ENCODE measurements at regions not wholly inside any gene's neighbourhood (a gene's known extent, or its start where the extent isn't known, plus 50 kb on each side); places are given as distances from the start of the nearest gene placed in this dataset.

GRCh38 chr4:173765751-173766150 is 235.7 kb upstream of the HAND2 start:
- H3K27ac Mint-ChIP-seq, result no peak overlapping the region

More at GRCh38 chr4:173765751-173766150, 235.7 kb upstream of the HAND2 start:
- no peak overlapping the region for H2BK12ac ChIP-seq (ENCODE audit: insufficient read length, low read depth, low read length)
- H3K4me1 ChIP-seq (ENCODE audit: insufficient read depth, low read length), result no peaks in the 10 kb centered on the region
- 0 out of 4 replicates have a peak, but pooled peaks cover 3% of the 10 kb centered on the region in 2 experiments for H3K4me1 Mint-ChIP-seq
- no peaks in the 10 kb centered on the region for H3K79me1 ChIP-seq (ENCODE audit: insufficient read depth, low read depth, low read length, poor library complexity, severe bottlenecking)
- H3K79me2 ChIP-seq (ENCODE audit: insufficient read depth, low read length), result no peaks in the 10 kb centered on the region
- H3K36me3 Mint-ChIP-seq (ENCODE audit: insufficient read depth in 1 of 3, low read depth in 3 of 3), result no peaks in the 10 kb centered on the region
- H4K8ac ChIP-seq (replicated peaks; ENCODE audit: insufficient read length, low read depth, low read length), result no peak overlapping the region
- no peak overlapping the region for H3K18ac ChIP-seq (ENCODE audit: insufficient read length, low read depth, low read length)
- H3K4me3 Mint-ChIP-seq, result no peak overlapping the region
- H3K9ac ChIP-seq (ENCODE audit: extremely low read depth, insufficient read length, low read length), result no peak overlapping the region
- no peak overlapping the region for H2BK20ac ChIP-seq (ENCODE audit: low read depth, low read length, poor library complexity, severe bottlenecking)
- no CpG with 5 or more reads among the region's 4 CpGs for WGBS (ENCODE audit: extremely low coverage, insufficient read length, low lambda C conversion rate)
- H3K23me2 ChIP-seq (ENCODE audit: insufficient read length, low read depth, low read length, poor library complexity, severe bottlenecking), result no peaks in the 10 kb centered on the region
- no peak overlapping the region for H3K27ac ChIP-seq (ENCODE audit: insufficient read length, low read depth, low read length)
- H3K27me3 Mint-ChIP-seq (ENCODE audit: low read depth), result peaks cover 2% of the 10 kb centered on the region
- H3K4ac ChIP-seq (ENCODE audit: low read depth, low read length), result no peak overlapping the region
- no peak overlapping the region for H4K91ac ChIP-seq (ENCODE audit: insufficient read length, low read depth, low read length)
- H3K14ac ChIP-seq (ENCODE audit: insufficient read depth, low read length), result no peak overlapping the region
- no peak overlapping the region for H3T11ph ChIP-seq (ENCODE audit: low read length)
- H4K20me1 ChIP-seq (ENCODE audit: control insufficient read depth, insufficient read depth, insufficient read length), result no peaks in the 10 kb centered on the region
- H3K23ac ChIP-seq (ENCODE audit: insufficient read length, low read depth, low read length), result no peak overlapping the region
- no peak overlapping the region for H2AFZ ChIP-seq (ENCODE audit: low read length)
- H3K9me3 Mint-ChIP-seq, result no peaks in the 10 kb centered on the region
- H2BK5ac ChIP-seq (ENCODE audit: insufficient read length, low read length), result no peak overlapping the region
- no peak for DNase-seq
- no peaks in the 10 kb centered on the region for H3K9me3 ChIP-seq (ENCODE audit: control insufficient read depth, low read depth, low read length)
- no peak overlapping the region for H2BK120ac ChIP-seq (ENCODE audit: low read depth, low read length, poor library complexity, severe bottlenecking)
- no peak for TF ChIP-seq CTCF (conservative IDR thresholded peaks at IDR 0.05)
- no peak overlapping the region for H3K56ac ChIP-seq (ENCODE audit: insufficient read length, low read depth, low read length)
- no peaks in the 10 kb centered on the region for H3K27me3 ChIP-seq (ENCODE audit: insufficient read depth, low read length)
- no peak overlapping the region for H4K5ac ChIP-seq (ENCODE audit: insufficient read length, low read depth, low read length)
- no peak overlapping the region for H2BK15ac ChIP-seq (ENCODE audit: low read depth, low read length)
- H2AK5ac ChIP-seq (ENCODE audit: insufficient read length, low read length), result no peak overlapping the region
- H3K4me2 ChIP-seq (ENCODE audit: insufficient read depth, insufficient read length, low read length), result no peak overlapping the region
